DOHH2 (cell line): ENCODE measurements at regions not wholly inside any gene's neighbourhood (a gene's known extent, or its start where the extent isn't known, plus 50 kb on each side); places are given as distances from the start of the nearest gene placed in this dataset.

Experiments
- H3F3A ChIP-seq: fragments of 200-600 bp; sonication (generic), shearing (Covaris generic); 2 replicates; pipeline ENCODE4 v1.6.0; 2016; ENCODE audit warnings: antibody characterized with exemption, mild to moderate bottlenecking; ENCODE audit not compliant: control insufficient read depth, insufficient read depth
- H3K27ac ChIP-seq: fragments of 200-600 bp; sonication (generic); 2 replicates; pipeline ENCODE4 v1.5.1; 2014; ENCODE audit warnings: low read depth, mild to moderate bottlenecking, low read length, moderate library complexity
- H3K27me3 ChIP-seq: fragments of 200-600 bp; sonication (generic); 2 replicates; pipeline ENCODE4 v1.6.1; 2014; ENCODE audit warnings: mild to moderate bottlenecking, low read length, mixed read lengths; ENCODE audit not compliant: control insufficient read depth
- H3K36me3 ChIP-seq: fragments of 200-600 bp; sonication (generic); 2 replicates; pipeline ENCODE4 v1.6.1; 2014; ENCODE audit warnings: mild to moderate bottlenecking, low read length, moderate library complexity, mixed read lengths; ENCODE audit not compliant: control insufficient read depth
- H3K4me1 ChIP-seq: fragments of 200-600 bp; sonication (generic); 2 replicates; pipeline ENCODE4 v1.6.1; 2014; ENCODE audit warnings: mild to moderate bottlenecking, low read length, mixed read lengths; ENCODE audit not compliant: control insufficient read depth
- H3K4me2 ChIP-seq: fragments of 200-600 bp; sonication (generic); 2 replicates; pipeline ENCODE4 v1.6.0; 2014; ENCODE audit warnings: mild to moderate bottlenecking, low read length, moderate library complexity
- H3K4me3 ChIP-seq: fragments of 200-600 bp; sonication (generic); 2 replicates; pipeline ENCODE4 v1.5.1; 2014; ENCODE audit warnings: mild to moderate bottlenecking, low read length, mixed read lengths
- H3K79me2 ChIP-seq: fragments of 200-600 bp; sonication (generic); 2 replicates; pipeline ENCODE4 v1.6.1; 2014; ENCODE audit warnings: mild to moderate bottlenecking, low read length, mixed read lengths; ENCODE audit not compliant: control insufficient read depth
- H3K9me2 ChIP-seq: fragments of 200-600 bp; sonication (generic); replicated peaks from 2 replicates; pipeline ENCODE4 v1.6.1; 2014; ENCODE audit warnings: mild to moderate bottlenecking, low read length, mixed read lengths; ENCODE audit not compliant: control insufficient read depth
- H3K9me3 ChIP-seq: fragments of 200-600 bp; sonication (generic); 2 replicates; pipeline ENCODE4 v1.6.1; 2014; ENCODE audit warnings: antibody characterized with exemption, low read length, mixed read lengths; ENCODE audit not compliant: control insufficient read depth, insufficient read depth
- H4K20me1 ChIP-seq: fragments of 200-600 bp; sonication (generic); 2 replicates; pipeline ENCODE4 v1.6.0; 2014; ENCODE audit warnings: low read depth, mild to moderate bottlenecking, antibody characterized with exemption, low read length, moderate library complexity; ENCODE audit not compliant: control insufficient read depth, insufficient read depth
- EZH2phosphoT487 ChIP-seq: fragments of 200-600 bp; sonication (generic); IDR thresholded peaks from 2 replicates; pipeline ENCODE4 v1.6.1; 2017; ENCODE audit warnings: borderline replicate concordance, mild to moderate bottlenecking, antibody characterized with exemption, low read length, moderate library complexity, mixed read lengths
- TF ChIP-seq, protein P1 (sequence below): fragments of 200-600 bp; sonication (generic); IDR thresholded peaks from one replicate; pipeline ENCODE4 v1.5.1; 2014; ENCODE audit warnings: antibody characterized with exemption, mild to moderate bottlenecking, low read depth, low read length; ENCODE audit not compliant: poor library complexity, severe bottlenecking

DNA sequence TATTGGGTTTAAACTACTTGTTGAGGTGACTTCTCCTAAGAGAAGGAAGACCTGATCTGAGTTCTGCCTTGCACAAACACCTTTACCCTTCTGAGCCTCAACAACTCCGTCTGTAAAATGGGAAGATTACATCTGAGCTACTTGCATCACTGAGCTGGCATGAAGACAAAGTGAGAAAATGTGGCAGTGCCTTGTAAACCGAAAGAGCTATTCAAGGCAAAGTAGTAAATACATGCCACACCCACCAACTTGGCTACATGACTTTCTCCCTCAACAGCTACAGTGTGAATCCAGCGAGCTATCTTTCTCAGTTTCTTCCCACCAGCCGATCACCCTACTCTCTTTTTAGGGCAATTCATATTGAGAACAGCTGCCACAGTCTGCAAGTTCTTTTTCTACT, 148.3 kb downstream of the FOXB1 start:
- Histone ChIP-seq H3F3A (no peaks in the 10 kb centered on the region), H4K20me1 (no peaks in the 10 kb centered on the region), H3K9me3 (no peaks in the 10 kb centered on the region), H3K36me3 (no peaks in the 10 kb centered on the region), H3K9me2 (no peaks in the 10 kb centered on the region), H3K4me2 (no peak overlapping the region), H3K4me1 (no peaks in the 10 kb centered on the region), H3K27ac (no peak overlapping the region), H3K4me3 (no peak overlapping the region), H3K79me2 (no peaks in the 10 kb centered on the region), H3K27me3 (peaks cover 6% of the 10 kb centered on the region; the same call in 1 of the 2 replicates)
- TF ChIP-seq, protein P1, sequence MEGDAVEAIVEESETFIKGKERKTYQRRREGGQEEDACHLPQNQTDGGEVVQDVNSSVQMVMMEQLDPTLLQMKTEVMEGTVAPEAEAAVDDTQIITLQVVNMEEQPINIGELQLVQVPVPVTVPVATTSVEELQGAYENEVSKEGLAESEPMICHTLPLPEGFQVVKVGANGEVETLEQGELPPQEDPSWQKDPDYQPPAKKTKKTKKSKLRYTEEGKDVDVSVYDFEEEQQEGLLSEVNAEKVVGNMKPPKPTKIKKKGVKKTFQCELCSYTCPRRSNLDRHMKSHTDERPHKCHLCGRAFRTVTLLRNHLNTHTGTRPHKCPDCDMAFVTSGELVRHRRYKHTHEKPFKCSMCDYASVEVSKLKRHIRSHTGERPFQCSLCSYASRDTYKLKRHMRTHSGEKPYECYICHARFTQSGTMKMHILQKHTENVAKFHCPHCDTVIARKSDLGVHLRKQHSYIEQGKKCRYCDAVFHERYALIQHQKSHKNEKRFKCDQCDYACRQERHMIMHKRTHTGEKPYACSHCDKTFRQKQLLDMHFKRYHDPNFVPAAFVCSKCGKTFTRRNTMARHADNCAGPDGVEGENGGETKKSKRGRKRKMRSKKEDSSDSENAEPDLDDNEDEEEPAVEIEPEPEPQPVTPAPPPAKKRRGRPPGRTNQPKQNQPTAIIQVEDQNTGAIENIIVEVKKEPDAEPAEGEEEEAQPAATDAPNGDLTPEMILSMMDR = no peak
- no peak for TF ChIP-seq EZH2phosphoT487

DNA sequence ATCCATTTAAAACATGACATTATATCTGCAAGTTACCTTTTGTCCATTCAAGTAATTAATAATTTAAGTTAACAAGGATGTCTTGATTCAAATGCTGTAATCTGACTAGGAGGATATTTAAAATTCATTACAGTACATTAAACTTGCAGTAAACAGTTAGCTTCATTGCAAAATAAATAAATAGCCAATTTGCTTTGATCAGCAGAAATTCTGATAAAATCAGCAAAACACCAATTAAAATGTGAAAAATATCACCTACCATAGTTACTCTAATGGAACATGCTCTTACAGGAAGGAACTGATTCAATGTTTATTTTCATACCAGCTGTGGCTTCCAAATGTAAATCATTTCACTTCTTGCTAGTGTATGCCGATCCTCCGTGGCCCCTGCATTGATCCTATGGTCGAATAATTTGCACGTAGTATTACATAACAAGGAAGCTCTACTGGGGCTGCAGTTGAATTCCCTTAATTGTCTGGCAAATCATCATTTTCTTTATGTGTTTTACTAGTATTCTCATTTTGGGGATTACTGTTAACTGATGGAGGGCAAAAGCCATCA, 150.7 kb downstream of the FOXB1 start:
- Histone ChIP-seq H3K9me2 (no peaks in the 10 kb centered on the region), H3K36me3 (no peaks in the 10 kb centered on the region), H3K27me3 (peaks cover 6% of the 10 kb centered on the region; the same call in 1 of the 2 replicates), H3K79me2 (no peaks in the 10 kb centered on the region), H3K4me3 (no peak overlapping the region), H3F3A (no peaks in the 10 kb centered on the region), H3K4me2 (no peak overlapping the region), H3K4me1 (no peaks in the 10 kb centered on the region), H3K27ac (no peak overlapping the region), H3K9me3 (no peaks in the 10 kb centered on the region), H4K20me1 (no peaks in the 10 kb centered on the region)
- TF ChIP-seq EZH2phosphoT487 = no peak

DNA sequence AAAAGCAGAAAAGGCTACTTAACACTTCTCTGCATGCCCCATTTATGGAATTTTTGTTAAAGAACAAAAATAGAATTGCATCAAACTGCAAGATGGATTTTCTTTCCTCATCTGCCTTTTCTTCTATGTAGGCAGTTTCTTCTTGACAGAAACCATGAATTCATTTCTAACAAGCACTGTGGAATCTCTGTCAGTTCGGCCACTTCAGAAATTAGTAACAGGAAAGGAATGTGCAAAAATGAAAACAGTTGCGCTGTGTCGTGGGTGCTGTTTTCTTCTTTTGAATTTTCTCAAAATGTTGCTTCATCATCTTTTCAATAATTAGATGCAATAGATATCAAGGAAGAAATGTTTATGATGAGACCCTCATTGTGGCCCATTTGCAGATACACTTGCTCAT, 151.6 kb downstream of the FOXB1 start:
- Histone ChIP-seq H3K27me3 (peaks cover 6% of the 10 kb centered on the region; the same call in 1 of the 2 replicates), H3K4me2 (no peak overlapping the region), H4K20me1 (no peaks in the 10 kb centered on the region), H3K4me3 (no peak overlapping the region), H3K36me3 (no peaks in the 10 kb centered on the region), H3K27ac (no peak overlapping the region), H3K9me2 (no peaks in the 10 kb centered on the region), H3K4me1 (no peaks in the 10 kb centered on the region), H3K79me2 (no peaks in the 10 kb centered on the region), H3F3A (no peaks in the 10 kb centered on the region), H3K9me3 (no peaks in the 10 kb centered on the region)
- TF ChIP-seq, protein P1 = no peak
- no peak for TF ChIP-seq EZH2phosphoT487

DNA sequence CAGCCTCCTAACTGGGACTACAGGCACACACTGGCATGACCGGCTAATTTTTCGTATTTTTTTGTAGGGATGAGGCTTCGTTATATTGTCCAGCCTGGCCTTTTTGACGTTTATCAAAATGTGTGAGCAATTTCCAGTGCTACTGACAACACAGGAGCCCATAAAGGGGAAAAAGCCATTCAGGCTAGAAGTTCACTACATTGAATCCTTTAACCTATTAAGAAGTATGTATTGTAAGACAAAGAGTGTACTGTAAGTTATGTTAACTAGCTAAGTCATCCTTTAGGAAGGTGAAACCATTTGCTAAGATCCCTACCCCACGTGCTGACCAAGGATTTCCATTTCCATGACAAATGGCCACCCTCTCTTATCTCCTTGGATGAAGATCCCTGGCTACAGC, 156.8 kb downstream of the FOXB1 start:
- TF ChIP-seq EZH2phosphoT487 = no peak
- TF ChIP-seq, protein P1 = no peak
- Histone ChIP-seq H3K27ac (no peak overlapping the region), H3K4me1 (no peaks in the 10 kb centered on the region), H3K79me2 (no peaks in the 10 kb centered on the region), H3K4me3 (no peak overlapping the region), H4K20me1 (no peaks in the 10 kb centered on the region), H3K36me3 (no peaks in the 10 kb centered on the region), H3K9me2 (no peaks in the 10 kb centered on the region), H3K9me3 (no peaks in the 10 kb centered on the region), H3K4me2 (no peak overlapping the region), H3K27me3 (peaks cover 5% of the 10 kb centered on the region; the same call in 1 of the 2 replicates), H3F3A (no peaks in the 10 kb centered on the region)
